ENCODE measurements at regions not wholly inside any gene's neighbourhood (a gene's known extent, or its start where the extent isn't known, plus 50 kb on each side); places are given as distances from the start of the nearest gene placed in this dataset.

DNA sequence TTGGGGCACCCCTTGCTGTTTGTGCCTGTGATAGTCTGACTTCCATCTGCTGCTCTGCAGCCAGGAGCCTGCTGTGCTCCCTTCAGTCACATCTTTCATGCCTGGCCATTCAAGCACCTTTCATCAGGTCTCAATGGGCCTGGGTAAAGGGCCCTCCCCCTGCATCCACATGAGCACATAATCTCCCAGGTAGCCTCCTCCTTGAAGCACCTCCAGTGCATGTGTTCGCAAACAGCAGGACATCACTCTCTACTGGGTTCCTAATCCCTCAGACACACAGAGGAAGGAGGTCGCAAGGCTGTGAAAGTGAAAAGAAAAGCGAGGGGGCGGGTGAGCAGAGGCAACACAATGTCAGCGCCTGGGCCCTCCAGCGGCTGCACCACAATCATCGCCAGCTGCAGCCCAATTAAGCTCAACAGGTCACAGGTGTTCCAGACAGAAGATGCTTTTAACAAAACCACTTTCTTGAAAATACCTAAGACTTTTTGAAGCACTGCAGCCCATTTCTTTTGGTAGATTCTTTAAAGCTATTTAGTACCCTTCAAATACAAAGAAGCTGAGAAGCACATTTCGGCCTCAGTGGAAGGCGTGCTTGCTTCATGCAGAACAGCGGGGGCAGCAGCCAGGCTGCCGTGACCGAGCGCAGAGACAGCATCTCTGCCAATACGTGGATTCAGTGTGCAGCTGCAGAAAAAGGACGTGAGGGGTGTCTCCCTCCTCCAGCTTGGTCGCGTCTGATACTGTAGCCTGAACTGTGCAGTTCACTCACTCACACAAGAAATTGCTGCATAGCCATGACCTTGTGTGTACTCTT lies 92.2 kb upstream of the SPRY1 start:
- no peak for DNase-seq (ENCODE audit: insufficient read length, low spot score)

DNA sequence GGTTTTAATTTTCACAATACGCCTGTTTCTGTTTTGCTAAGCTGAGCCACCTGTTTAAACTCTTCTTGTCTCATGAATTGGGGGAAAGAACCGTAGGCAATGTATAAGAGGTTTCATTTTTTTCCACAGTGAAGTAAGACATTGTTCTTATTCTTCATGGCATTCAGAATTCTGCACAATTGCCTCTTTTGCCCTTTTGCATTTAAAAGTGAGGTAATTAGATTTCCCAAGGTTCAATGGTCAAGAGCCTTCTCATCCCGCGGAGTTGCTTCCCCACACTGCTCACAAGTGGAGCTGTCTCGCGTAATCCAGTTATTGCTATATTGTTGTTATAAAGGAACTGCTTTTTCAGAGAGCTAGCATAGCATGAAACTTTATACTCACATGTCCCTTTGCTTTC lies 90.9 kb upstream of the SPRY1 start:
- no peak for DNase-seq (ENCODE audit: insufficient read length, low spot score)
- TF ChIP-seq, protein P1, sequence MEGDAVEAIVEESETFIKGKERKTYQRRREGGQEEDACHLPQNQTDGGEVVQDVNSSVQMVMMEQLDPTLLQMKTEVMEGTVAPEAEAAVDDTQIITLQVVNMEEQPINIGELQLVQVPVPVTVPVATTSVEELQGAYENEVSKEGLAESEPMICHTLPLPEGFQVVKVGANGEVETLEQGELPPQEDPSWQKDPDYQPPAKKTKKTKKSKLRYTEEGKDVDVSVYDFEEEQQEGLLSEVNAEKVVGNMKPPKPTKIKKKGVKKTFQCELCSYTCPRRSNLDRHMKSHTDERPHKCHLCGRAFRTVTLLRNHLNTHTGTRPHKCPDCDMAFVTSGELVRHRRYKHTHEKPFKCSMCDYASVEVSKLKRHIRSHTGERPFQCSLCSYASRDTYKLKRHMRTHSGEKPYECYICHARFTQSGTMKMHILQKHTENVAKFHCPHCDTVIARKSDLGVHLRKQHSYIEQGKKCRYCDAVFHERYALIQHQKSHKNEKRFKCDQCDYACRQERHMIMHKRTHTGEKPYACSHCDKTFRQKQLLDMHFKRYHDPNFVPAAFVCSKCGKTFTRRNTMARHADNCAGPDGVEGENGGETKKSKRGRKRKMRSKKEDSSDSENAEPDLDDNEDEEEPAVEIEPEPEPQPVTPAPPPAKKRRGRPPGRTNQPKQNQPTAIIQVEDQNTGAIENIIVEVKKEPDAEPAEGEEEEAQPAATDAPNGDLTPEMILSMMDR (IDR thresholded peaks at IDR 0.05; ENCODE audit: insufficient read depth, missing control alignments): no peak
- FAIRE-seq: no peak

More for the DNA sequence above, 92.2 kb upstream of the SPRY1 start:
- FAIRE-seq: no peak
- TF ChIP-seq, protein P1 (IDR thresholded peaks at IDR 0.05; ENCODE audit: insufficient read depth, missing control alignments): no peak

DNA sequence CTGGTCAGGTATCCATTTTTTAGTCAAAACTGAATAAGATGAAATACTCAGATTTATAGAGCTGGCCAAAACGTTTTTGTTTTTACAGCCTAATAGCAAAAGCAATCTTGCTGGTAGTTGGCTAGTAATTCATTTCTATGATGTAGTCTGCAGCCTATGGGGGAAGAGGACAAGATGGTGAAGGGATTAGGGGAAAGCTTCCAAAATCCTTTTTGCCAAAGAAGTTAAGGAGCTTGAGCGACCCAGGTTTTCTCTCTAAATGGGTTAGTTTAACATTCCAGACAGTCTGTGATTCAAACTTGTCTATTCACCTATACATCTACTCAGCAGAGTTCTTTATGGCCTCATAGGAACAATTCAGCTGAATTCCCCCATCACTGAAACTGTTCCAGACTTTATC lies 89.8 kb upstream of the SPRY1 start:
- TF ChIP-seq, protein P1 (IDR thresholded peaks at IDR 0.05; ENCODE audit: insufficient read depth, missing control alignments): no peak
- DNase-seq (ENCODE audit: insufficient read length, low spot score): no peak
- FAIRE-seq: no peak

DNA sequence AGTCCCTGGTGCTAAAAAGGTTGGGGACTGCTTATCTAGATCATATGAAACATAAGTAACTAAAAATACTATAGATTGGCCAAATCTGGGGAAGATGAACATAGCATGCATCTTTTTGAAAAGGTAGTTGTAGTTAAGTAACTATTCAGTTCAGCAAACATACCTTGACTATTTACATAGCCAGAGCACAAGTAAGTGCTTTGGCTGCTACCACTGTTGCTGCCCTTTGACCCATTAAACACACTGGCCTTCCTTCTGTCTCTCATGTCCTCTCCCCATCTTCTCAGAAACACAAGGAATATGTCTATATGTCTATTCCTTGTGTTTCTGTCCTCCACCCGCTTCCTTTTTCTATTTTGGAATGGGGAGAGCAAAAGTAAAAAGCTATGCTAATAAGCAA lies 87.9 kb upstream of the SPRY1 start:
- TF ChIP-seq, protein P1 (IDR thresholded peaks at IDR 0.05; ENCODE audit: insufficient read depth, missing control alignments): no peak
- DNase-seq (ENCODE audit: insufficient read length, low spot score) (no peak), FAIRE-seq (no peak)

DNA sequence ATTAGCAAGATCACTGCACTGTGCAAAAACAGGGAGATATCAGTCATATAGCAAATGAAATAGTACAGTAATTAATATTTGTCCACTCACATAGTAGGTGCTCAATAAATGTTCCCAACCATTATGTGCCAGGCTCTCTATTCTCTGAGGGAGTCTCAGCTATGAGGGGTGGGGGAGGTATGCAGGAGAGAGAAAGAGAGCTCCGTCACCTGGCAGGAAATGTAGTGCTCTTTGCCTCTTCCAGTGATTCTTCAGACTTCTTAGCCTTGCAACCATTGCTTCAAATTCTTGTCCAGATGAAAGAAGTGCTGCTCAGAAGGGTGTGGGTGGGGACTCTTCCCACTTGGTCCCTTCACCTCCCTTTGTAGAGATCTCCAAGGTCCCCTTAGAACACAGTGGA lies 84.5 kb upstream of the SPRY1 start:
- no peak for DNase-seq (ENCODE audit: insufficient read length, low spot score)
- FAIRE-seq: no peak
- TF ChIP-seq, protein P1 (IDR thresholded peaks at IDR 0.05; ENCODE audit: insufficient read depth, missing control alignments): no peak

DNA sequence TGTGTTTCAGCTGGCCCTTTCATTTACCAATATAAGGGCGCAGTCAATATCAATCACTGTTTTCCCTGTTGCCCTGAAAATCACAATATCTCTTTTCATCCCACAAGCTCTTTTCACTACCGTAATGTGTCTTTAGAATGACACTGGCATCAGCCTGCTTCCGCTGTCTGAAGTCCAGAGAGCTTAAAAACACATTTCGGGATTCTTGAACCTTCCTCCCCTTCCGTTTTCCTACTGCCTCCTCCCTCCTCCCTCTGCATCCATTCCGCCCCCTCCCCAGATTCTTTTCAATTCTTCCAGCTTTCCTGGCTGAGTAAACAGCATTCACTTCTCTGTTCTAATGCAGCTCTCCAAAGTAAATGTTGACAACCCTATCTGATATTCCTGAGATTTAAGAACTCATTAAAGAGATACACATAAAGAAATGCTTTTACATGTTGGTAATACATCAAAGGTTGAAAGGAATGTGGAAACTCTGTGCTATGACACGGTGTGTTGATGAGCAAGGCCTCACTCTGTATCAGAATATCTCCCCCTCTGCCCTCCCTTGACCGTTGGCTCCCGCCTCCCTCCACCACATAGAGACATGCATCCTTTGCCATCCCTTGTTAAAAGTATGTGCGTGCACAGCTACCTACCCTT lies 83.5 kb upstream of the SPRY1 start:
- DNase-seq (ENCODE audit: insufficient read length, low spot score): no peak
- TF ChIP-seq, protein P1 (IDR thresholded peaks at IDR 0.05; ENCODE audit: insufficient read depth, missing control alignments): no peak
- FAIRE-seq: no peak

DNA sequence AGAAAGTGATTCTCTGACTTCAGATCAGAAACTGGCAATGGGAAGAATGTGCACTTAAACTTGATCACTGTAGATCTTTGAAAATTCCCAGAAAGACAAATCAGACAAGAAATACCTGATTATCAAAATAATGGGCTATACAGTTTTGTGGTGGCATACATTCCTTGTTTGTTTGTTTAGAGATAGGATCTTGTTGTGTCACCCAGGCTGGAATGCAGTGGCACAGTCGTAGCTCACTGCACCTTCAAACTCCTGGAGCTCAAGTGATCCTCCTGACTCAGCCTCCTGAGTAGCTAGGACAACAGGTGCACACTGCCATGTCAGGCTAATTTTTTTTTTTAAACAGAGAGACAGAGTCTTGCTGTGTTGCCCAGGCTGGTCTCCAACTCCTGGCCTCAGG lies 81.0 kb upstream of the SPRY1 start:
- TF ChIP-seq, protein P1 (IDR thresholded peaks at IDR 0.05; ENCODE audit: insufficient read depth, missing control alignments): no peak
- FAIRE-seq (no peak), DNase-seq (ENCODE audit: insufficient read length, low spot score) (no peak)
